ES-I3 (cell line): ENCODE measurements at regions not wholly inside any gene's neighbourhood (a gene's known extent, or its start where the extent isn't known, plus 50 kb on each side); places are given as distances from the start of the nearest gene placed in this dataset.
"Not testable (repeated sequence)": the region's sequence is repeated elsewhere in the genome, so short reads cannot be mapped to it uniquely, and the experiment has no call there.

ENCODE experiments used
- H3K36me3 ChIP-seq: 2 replicates; pipeline ENCODE4 v1.6.1; 2013; ENCODE audit warnings: mild to moderate bottlenecking, low read length, control low read depth, moderate library complexity; ENCODE audit not compliant: insufficient read depth
- H3K4me1 ChIP-seq: 2 replicates; pipeline ENCODE4 v1.6.1; 2013; ENCODE audit warnings: mild to moderate bottlenecking, control low read depth, low read length; ENCODE audit not compliant: insufficient read depth
- H3K9ac ChIP-seq: 2 replicates; pipeline ENCODE4 v1.6.1; 2013; ENCODE audit warnings: low read depth, mild to moderate bottlenecking, low read length, moderate library complexity
- H3K9me3 ChIP-seq: 2 replicates; pipeline ENCODE4 v1.6.1; 2013; ENCODE audit warnings: mild to moderate bottlenecking, low read length, moderate library complexity; ENCODE audit not compliant: control insufficient read depth, insufficient read depth

DNA sequence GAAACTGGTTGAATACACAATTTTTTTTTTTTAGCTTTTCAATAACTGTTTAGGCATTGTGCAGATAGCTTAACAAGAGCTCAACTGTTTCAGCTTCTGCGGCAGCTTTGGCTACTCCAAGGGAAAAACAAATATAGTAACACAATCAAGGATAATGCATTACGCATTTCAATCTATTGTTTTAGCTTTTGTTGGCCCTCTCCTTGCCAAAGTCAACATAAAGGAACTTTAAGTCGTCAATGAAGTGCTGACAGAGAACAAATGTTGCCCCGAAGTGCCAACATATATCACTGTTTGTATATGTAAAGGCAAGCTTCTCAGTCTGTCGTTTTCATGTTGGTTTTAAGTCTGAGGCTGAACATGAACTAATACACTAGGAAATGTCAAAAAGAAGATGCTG lies 1087.4 kb upstream of the FLRT2 start:
- H3K4me1 ChIP-seq: peaks cover 7% of the 10 kb centered on the region
- no peaks in the 10 kb centered on the region; the same call in 1 of the 2 replicates for H3K9me3 ChIP-seq
- no peak overlapping the region for H3K9ac ChIP-seq
- no peaks in the 10 kb centered on the region for H3K36me3 ChIP-seq

DNA sequence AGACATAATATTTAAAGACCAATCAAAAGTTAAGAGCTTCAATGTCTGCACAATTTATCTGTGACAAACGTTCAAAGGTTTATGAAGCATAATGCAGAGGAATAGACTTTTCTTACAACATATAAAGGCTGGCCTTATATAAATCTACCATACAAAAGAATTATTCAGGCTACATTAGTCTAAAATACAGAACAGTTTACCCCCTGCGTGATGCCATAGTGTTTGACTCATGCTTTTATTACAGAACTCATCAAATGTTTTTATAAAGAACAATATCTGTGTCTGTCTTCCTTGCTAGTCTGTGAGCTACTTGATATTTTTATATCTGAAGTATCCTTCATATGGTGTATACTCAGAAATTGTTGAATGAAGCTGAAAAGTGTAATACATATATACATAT lies 1084.5 kb upstream of the FLRT2 start:
- no peaks in the 10 kb centered on the region for H3K9me3 ChIP-seq
- H3K36me3 ChIP-seq: no peaks in the 10 kb centered on the region
- peaks cover 7% of the 10 kb centered on the region for H3K4me1 ChIP-seq
- H3K9ac ChIP-seq: no peak overlapping the region

DNA sequence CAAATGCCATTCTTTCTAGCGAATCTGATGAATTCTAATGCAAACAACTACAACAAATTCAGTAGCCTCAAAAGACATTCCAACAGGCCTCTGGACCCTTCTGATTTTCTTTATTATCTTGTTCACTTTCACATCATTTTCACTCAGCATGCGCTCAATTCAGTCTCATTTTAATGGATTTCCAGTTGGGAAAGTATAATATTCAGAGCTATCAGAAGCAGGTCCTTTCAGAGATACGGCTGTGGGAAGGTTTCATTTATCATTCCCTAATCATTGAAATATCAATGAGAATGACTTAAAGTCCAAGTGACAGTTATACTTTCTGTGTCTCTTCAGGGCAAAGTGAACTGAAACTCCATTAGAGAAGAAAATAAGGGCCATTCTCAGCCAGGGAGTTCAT lies 1083.7 kb upstream of the FLRT2 start:
- H3K9ac ChIP-seq: no peak overlapping the region
- H3K9me3 ChIP-seq: no peaks in the 10 kb centered on the region
- H3K36me3 ChIP-seq: no peaks in the 10 kb centered on the region
- peaks cover 7% of the 10 kb centered on the region for H3K4me1 ChIP-seq

DNA sequence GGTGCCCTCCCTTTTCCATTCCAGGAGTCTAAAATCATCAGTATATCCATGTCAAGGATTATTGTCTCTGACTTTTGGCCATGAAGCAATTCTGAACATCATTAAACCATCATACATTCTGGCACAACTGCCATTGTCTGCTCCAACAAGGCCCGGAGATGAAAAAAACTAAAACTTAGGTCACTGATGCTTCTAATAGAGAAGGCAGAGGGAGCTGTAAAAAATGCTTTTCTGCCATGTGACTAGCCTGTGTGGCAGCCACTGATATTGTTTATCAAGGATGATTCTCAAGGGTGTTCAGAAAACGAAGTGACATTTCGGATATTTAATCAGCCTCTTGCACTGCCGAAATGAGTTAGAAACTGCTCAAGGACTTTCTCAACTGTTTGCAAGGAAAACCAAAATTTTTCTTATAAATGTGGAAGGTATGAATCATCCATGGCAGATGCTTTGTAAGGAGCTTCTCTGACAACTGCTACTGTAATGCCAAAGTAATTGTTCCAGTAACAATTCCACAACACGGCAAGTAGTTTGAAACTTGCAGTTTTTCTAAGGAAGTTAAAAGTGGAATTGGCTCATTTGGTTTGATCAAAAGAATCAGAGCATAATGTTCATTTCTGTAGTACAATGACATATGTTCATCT lies 1076.5 kb upstream of the FLRT2 start:
- Histone ChIP-seq H3K36me3 (no peaks in the 10 kb centered on the region), H3K9me3 (no peaks in the 10 kb centered on the region), H3K9ac (no peak overlapping the region), H3K4me1 (peaks cover 11% of the 10 kb centered on the region; the same call in 1 of the 2 replicates)

DNA sequence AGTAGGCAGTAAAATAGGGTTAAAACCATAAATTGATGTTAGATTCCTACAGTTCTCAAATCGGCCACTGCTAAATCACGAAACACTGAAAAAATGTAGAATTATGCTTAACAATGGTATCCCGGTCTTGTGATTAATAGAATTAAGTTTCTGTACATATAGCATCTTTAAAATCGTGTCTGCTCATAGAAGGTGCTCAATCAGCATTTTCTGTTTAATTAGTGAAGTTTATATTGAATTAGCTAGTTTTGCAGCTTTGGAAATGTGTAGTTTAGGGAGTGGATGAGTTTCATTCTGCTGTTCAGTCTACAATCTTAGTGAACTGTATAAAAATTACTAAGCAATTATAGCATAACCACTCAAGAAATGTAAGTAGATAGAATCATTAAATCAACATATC lies 1075.8 kb upstream of the FLRT2 start:
- no peaks in the 10 kb centered on the region for H3K36me3 ChIP-seq
- peaks cover 11% of the 10 kb centered on the region; the same call in 1 of the 2 replicates for H3K4me1 ChIP-seq
- no peaks in the 10 kb centered on the region for H3K9me3 ChIP-seq
- no peak overlapping the region for H3K9ac ChIP-seq

DNA sequence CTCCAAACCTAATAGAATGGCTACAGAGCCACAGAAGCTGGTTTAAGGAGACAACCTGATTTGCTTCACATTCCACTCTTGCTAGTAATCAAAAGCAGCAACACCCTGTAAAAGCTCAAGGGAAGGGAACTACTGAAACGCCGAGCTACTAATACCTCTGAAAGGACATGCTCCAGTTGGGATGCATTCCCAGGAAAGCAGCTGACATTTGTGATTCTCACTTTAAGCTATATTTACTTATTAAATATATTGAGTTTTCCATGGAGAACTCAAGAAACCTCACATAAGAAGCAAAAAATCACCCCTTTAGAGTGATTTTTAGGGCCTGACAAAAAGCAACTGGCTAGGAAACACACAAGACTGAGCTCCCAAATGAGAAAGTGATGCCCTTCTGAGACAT lies 1073.0 kb upstream of the FLRT2 start:
- Histone ChIP-seq H3K9ac (no peak overlapping the region), H3K9me3 (no peaks in the 10 kb centered on the region), H3K4me1 (peaks cover 11% of the 10 kb centered on the region; the same call in 1 of the 2 replicates), H3K36me3 (no peaks in the 10 kb centered on the region)

DNA sequence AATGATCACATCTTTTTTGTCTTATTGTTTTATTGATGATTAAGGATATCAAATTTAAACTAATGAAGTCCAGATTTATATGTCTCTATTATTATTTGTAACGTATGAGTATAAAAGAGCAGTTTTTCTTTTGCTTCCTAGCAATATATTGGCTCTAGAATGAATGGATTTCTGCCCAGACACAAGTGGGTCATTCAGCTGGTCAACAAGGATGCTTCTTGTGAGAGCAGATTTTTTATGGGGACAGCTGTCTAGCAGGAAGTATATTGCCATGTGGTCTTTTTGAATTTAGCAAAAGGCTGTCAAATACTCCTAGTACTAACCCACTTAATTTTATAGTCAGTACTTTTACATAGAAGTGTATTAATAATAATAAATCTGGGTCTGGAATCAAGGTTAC lies 1071.1 kb upstream of the FLRT2 start:
- Histone ChIP-seq H3K36me3 (no peaks in the 10 kb centered on the region), H3K4me1 (peaks cover 7% of the 10 kb centered on the region; the same call in 1 of the 2 replicates), H3K9me3 (no peaks in the 10 kb centered on the region), H3K9ac (no peak overlapping the region)

DNA sequence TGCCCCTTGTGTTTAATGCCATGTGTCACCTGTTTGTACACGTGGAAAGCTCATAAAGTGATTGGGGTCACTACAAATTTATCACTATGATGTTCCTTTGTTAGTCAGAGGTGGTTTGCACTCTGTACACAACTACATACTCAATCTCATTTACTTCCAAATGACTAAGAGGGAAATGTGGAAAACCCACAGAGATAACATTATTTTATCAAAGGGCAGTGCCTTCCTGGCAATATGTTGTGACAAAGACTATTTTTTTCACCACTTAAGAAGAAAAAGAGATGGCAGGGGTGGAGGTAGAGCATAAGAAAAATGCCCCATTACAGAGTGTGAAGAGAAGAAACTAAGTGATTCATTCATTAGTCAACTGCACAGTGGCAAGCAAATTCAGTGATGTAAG lies 1064.1 kb upstream of the FLRT2 start:
- Histone ChIP-seq H3K4me1 (no peaks in the 10 kb centered on the region), H3K36me3 (no peaks in the 10 kb centered on the region), H3K9ac (no peak overlapping the region), H3K9me3 (no peaks in the 10 kb centered on the region)

DNA sequence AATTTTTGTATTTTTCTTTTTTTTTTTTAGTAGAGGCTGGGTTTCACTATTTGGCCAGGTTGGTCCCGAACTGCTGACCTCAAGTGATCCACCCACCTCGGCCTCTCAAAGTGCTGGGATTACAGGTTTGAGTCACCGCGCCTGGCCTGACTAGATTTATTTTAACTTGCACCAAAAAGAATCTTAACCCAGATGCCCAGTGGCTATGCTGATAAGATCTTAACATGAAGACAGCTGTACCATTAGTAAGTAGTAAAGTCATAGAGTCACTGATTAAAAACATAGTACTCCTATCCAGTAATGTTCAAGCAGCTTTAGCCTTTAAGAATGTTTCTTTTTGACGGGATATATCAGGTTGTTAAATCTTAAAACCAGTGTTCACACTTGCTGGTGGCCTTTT lies 1061.8 kb upstream of the FLRT2 start:
- no peak overlapping the region for H3K9ac ChIP-seq
- no peaks in the 10 kb centered on the region for H3K36me3 ChIP-seq
- no peaks in the 10 kb centered on the region for H3K9me3 ChIP-seq
- no peaks in the 10 kb centered on the region for H3K4me1 ChIP-seq

DNA sequence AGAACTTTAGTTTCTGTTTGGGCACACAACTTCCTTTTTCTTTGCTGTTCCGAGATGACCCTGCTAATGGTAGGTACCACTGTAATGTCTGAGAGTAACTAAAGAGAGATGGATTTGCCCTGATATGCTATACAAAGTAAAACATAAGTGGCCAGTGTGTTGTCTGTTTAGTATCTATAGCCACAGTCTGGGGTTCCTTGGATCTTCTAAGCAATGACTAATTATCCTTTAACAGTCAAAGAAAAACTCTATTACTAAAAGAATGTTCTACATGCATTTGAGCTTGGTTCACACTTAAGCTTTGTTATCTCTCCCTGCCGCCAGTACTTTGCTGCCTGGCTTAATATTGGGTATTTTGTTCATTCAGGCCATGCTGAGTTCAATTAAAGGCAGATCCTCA lies 1051.9 kb upstream of the FLRT2 start:
- no peaks in the 10 kb centered on the region for H3K36me3 ChIP-seq
- H3K4me1 ChIP-seq: peaks cover 6% of the 10 kb centered on the region
- no peaks in the 10 kb centered on the region for H3K9me3 ChIP-seq
- H3K9ac ChIP-seq: no peak overlapping the region

DNA sequence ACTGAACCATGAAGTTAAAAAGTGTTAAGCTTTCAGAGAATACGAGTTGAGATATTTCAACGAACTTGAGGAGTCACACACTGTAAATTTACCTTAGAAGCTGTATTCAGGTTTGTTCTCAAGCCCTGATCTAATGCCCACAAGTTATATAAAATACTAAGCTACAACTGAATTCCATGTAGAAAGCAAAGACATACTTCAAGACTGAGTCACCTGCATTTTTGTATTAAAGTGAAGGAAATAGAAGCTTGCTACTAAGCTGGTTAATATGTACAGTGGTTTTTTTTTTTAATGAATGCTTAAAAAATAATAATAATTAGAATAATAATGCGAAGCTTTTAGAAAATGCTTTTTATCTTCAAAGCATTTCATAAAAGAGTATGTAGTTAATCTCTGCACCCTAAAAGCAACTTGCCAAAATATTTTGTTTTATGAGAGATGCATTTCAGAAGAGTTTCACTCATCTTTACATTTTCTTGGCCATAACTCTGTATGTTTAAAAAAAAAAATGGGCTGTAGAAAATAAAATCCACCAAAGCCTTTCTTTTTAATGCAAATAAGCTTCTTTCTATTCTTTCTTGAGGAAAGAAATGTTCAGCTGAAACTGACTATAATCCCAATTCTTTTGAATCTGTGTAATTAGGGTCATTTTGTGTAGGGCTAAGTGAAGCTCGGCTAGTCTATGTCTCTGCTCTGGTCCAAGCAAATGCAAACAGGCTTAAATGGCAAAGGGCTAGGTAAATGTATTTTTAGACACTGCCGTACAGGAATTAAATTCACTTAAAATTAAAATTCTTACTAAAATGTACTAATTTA lies 1047.5 kb upstream of the FLRT2 start:
- peaks cover 10% of the 10 kb centered on the region for H3K4me1 ChIP-seq
- no peak overlapping the region for H3K9ac ChIP-seq
- no peaks in the 10 kb centered on the region for H3K36me3 ChIP-seq
- H3K9me3 ChIP-seq: no peaks in the 10 kb centered on the region

DNA sequence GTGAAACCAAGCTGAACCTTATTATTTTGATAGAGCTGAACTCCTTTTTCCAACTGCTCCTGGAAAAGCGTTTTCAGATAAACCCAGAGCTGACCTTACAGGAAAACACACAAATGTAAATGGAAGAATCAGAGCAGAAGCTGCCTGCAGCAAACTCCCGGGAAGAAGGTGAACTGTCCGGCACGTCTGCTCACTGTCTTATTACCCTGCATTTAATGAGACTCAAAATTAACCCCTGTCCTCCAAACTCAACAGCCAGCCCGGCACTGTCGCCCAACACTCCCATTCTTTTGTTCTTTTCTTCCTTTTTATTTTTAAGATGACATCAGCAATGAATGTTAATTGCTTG lies 1046.9 kb upstream of the FLRT2 start:
- Histone ChIP-seq H3K9ac (no peak overlapping the region), H3K4me1 (peaks cover 10% of the 10 kb centered on the region), H3K9me3 (no peaks in the 10 kb centered on the region), H3K36me3 (no peaks in the 10 kb centered on the region)

DNA sequence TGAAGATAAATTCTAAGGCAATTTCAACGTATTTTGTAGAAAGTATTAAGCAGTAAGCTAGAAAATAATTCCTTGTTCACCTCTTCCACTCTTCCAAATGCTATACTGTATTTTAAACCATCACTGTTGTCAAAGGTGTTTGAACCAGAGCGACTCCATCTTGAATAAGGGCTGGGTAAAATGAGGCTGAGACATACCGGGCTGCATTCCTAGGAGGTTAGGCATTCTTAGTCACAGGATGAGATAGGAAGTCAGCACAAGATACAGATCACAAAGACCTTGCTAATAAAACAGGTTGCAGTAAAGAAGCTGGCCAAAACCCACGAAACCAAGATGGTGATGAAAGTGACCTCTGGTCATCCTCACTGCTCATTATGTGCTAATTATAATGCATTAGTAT lies 1045.7 kb upstream of the FLRT2 start:
- H3K9me3 ChIP-seq, H3K36me3 ChIP-seq, H3K9ac ChIP-seq: not testable (repeated sequence)
- H3K4me1 ChIP-seq: peaks cover 10% of the 10 kb centered on the region

DNA sequence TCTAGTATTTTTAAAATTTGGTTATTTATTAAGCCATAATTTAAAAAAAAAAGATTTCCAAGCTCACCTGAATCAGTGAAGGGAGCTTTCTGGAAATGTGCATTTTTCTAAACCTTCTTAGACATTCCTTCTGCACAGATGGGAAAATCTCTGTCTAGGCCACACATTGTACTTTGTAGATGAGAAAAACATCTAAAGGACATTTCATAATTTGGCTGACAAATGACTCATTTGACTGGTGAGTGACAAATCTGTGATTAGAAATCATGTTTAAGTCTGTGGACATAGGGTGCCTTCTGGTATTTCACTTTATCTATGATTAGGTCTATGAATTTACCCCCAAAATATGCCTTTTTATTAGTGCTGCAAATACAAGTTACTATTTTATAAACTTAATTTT lies 1044.9 kb upstream of the FLRT2 start:
- H3K9ac ChIP-seq: no peak overlapping the region
- H3K36me3 ChIP-seq: no peaks in the 10 kb centered on the region
- no peaks in the 10 kb centered on the region for H3K9me3 ChIP-seq
- peaks cover 14% of the 10 kb centered on the region for H3K4me1 ChIP-seq

DNA sequence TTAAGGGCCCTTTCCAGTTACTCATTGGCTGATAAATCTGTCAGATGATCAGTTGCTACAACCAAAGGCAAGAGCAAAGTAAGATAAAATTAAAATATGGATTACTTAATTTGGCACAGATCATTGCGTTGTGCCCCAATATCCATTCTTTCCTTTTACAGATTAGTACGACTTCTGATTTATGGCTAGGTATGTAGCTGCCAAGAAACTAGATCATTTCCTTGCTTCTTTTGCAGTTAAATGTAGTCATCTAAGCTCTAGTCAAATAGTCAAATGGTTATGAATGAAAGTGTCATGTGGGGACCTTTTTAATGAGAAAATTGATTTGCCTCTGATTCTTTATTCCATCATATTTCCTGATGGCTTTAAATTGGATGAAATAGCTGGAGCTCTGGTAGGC lies 1039.9 kb upstream of the FLRT2 start:
- H3K4me1 ChIP-seq: peaks cover 10% of the 10 kb centered on the region; the same call in 1 of the 2 replicates
- H3K36me3 ChIP-seq: no peaks in the 10 kb centered on the region
- no peak overlapping the region for H3K9ac ChIP-seq
- H3K9me3 ChIP-seq: no peaks in the 10 kb centered on the region
